Naive B cell (primary cell): ENCODE measurements at regions not wholly inside any gene's neighbourhood (a gene's known extent, or its start where the extent isn't known, plus 50 kb on each side); places are given as distances from the start of the nearest gene placed in this dataset.

Experiments
- ATAC-seq, 2 donors: fragments of 150-1000 bp; cut with Tn5 transposase; 2 replicates each; pipeline ENCODE4 v1.10.0; 2021; ENCODE audit warnings: low read depth in 2 of 2, mild to moderate bottlenecking in 2 of 2, moderate library complexity in 2 of 2
- DNase-seq: peaks from one replicate; pipeline ENCODE4 v3.0.0; 2022
- H3K27ac Mint-ChIP-seq, 6 donors: one replicate each; pipeline ENCODE4 v1.8.0; 2020 to 2022; ENCODE audit warnings: mild to moderate bottlenecking in 6 of 6, mixed read lengths in 6 of 6, moderate library complexity in 5 of 6, inconsistent platforms in 2 of 6
- H3K27me3 Mint-ChIP-seq, 3 donors: one replicate each; pipeline ENCODE4 v1.8.0; 2021 to 2022; ENCODE audit warnings: mixed read lengths in 3 of 3, mild to moderate bottlenecking in 1 of 3
- H3K36me3 Mint-ChIP-seq, 2 donors: one replicate each; pipeline ENCODE4 v1.8.0; 2020 to 2022; ENCODE audit warnings: mixed read lengths in 2 of 2, inconsistent platforms in 1 of 2, mild to moderate bottlenecking in 1 of 2
- H3K4me1 Mint-ChIP-seq, 3 donors: one replicate each; pipeline ENCODE4 v1.8.0; 2020 to 2022; ENCODE audit warnings: mixed read lengths in 3 of 3, inconsistent platforms in 1 of 3, mild to moderate bottlenecking in 1 of 3, moderate library complexity in 1 of 3
- H3K4me3 Mint-ChIP-seq, 8 donors: one replicate each; pipeline ENCODE4 v1.8.0; 2020 to 2022; ENCODE audit warnings: mild to moderate bottlenecking in 8 of 8, mixed read lengths in 8 of 8, moderate library complexity in 8 of 8, inconsistent platforms in 2 of 8
- H3K9me3 Mint-ChIP-seq, 7 donors: one replicate each; pipeline ENCODE4 v1.8.0; 2020 to 2022; ENCODE audit warnings: mixed read lengths in 7 of 7, mild to moderate bottlenecking in 5 of 7, inconsistent platforms in 2 of 7, moderate library complexity in 1 of 7

DNA sequence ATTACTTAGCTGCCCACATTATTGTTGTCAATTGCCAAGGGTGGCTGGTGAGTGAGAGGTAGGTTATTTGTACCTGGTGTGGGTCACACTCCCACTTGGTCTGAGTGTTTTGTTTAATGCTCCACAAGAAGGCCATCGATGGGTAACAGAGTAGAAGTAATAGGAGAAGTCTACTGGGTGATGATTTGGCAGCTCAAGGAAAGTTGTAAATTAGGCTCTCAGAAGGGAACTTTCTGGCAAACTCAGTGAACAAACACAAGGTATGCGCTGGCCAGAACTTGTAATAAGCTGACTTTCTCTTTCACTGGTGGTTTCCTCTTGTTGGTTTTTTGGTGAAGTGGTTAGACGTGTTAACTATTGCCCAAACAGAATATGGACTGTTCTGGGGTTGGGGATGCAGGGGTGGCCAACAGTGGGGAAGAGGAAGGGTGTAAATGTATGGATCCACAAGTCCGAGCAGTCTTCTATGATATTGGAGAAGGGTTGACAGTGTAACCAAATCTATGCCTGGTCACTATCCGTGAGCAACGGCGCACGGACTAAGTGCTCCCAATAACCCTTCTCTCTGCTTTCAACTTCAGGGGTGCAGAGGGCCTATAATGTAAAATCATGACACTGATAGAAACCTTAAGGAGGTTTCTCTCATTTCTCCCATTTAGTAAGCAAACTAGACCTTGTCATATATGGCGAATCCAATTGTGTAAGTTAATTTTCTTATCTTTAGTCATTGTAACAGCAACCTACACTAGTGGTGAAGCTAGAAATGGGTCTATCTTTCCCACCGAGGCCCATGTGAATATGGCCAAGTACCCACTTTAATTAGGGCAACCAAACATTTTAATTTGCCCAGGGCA lies 212.8 kb downstream of the PTEN start:
- Mint-ChIP-seq H3K27me3 (no peaks in the 10 kb centered on the region), H3K4me1 (peaks cover 47 to 58% (median 48%) of the 10 kb centered on the region in 3 donors), H3K4me3 (peak overlapping the region in 1 of 8 donors; percentile 32), H3K36me3 (peaks cover 0 to 9% of the 10 kb centered on the region in 2 donors), H3K9me3 (peaks cover 0 to 2% (median 0%) of the 10 kb centered on the region in 7 donors), H3K27ac (no peak overlapping the region)
- DNase-seq, result no peak
- ATAC-seq, result peak in 1 of 2 donors; percentile 25

DNA sequence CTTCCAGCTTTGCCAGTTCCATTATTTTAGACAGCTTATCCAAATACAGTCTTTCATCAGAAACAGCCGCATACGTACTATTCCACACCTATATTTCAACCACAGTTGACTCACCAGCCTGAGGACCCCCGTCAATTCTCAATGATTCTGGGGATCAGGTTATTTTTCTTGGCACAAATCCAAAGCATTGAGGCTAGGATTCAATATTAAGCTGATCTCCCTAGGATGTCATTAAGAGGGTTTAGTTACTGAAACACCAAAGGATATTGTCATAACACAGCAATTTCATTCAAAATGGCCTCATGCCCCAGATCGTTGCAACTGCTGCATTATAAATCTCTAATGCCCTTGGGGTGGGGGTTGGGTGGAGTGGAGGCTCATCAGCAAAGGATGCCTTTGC lies 214.6 kb downstream of the PTEN start:
- H3K9me3 Mint-ChIP-seq, result peaks cover 0 to 2% (median 0%) of the 10 kb centered on the region in 7 donors
- H3K4me3 Mint-ChIP-seq, result no peak overlapping the region
- H3K27ac Mint-ChIP-seq, result peak overlapping the region in 3 of 6 donors; percentile 16 to 63 (median 17)
- H3K27me3 Mint-ChIP-seq, result no peaks in the 10 kb centered on the region
- DNase-seq, result no peak
- ATAC-seq, result no peak
- H3K36me3 Mint-ChIP-seq, result peaks cover 0 to 9% of the 10 kb centered on the region in 2 donors
- peaks cover 49 to 60% (median 51%) of the 10 kb centered on the region in 3 donors for H3K4me1 Mint-ChIP-seq

DNA sequence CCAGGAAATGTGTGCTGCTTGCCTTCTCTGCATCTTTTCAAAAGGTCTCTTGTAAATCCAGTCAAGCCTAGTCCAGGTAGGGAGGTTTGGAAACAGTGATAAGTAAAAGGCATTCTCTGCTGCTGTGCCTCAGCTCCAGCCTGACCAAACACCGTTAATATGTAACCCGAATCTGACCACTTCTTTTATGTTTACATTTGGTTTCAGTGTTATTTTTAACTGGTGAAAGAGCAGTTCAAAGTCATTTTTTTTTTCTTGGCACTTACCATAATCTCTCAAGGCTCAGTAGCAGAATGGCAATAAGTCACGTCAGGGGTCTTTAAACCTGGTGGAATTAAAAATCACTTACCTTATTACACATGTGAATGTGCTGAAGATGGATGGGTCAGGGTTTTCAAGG lies 216.8 kb downstream of the PTEN start:
- no peak for ATAC-seq
- peaks cover 44 to 59% (median 51%) of the 10 kb centered on the region in 3 donors for H3K4me1 Mint-ChIP-seq
- H3K9me3 Mint-ChIP-seq, result peaks cover 0 to 2% (median 0%) of the 10 kb centered on the region in 7 donors
- no peak overlapping the region for H3K27ac Mint-ChIP-seq
- no peak for DNase-seq
- H3K36me3 Mint-ChIP-seq, result peaks cover 0 to 9% of the 10 kb centered on the region in 2 donors
- no peaks in the 10 kb centered on the region for H3K27me3 Mint-ChIP-seq
- peak overlapping the region in 1 of 8 donors; percentile 40 for H3K4me3 Mint-ChIP-seq

DNA sequence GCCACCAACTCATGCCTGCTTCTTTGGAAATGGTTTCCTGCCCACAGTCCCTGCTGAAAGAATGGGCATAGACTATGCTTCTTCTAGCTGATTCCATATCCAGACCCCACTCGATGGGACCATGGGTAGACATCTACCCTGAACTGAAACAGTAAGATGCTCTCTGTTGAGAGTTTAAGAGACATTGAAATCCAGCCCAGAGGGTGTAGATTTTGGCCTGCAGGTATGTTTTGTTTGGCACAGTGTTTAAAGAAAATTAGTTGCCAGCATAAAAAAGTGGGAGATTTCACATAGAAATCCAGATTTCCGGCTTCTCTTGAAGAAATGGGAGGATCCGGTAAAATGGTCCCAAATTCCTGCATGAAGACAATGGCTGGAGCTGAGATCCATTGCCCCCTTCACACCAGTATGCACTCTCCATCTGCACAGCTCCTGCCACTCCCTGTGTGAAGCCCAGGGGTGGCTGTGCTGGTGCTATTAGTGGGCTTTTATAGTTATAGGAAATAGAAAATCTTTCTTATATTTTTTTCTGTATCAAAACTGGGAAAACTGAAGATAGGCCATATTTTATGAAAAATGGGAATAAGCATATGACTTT lies 218.1 kb downstream of the PTEN start:
- DNase-seq, result no peak
- H3K27me3 Mint-ChIP-seq, result no peaks in the 10 kb centered on the region
- H3K36me3 Mint-ChIP-seq, result peaks cover 0 to 9% of the 10 kb centered on the region in 2 donors
- ATAC-seq, result no peak
- H3K27ac Mint-ChIP-seq, result peak overlapping the region in 1 of 6 donors; percentile 15
- no peak overlapping the region for H3K4me3 Mint-ChIP-seq
- H3K9me3 Mint-ChIP-seq, result peaks cover 0 to 4% (median 0%) of the 10 kb centered on the region in 7 donors
- H3K4me1 Mint-ChIP-seq, result peaks cover 40 to 49% (median 41%) of the 10 kb centered on the region in 3 donors

DNA sequence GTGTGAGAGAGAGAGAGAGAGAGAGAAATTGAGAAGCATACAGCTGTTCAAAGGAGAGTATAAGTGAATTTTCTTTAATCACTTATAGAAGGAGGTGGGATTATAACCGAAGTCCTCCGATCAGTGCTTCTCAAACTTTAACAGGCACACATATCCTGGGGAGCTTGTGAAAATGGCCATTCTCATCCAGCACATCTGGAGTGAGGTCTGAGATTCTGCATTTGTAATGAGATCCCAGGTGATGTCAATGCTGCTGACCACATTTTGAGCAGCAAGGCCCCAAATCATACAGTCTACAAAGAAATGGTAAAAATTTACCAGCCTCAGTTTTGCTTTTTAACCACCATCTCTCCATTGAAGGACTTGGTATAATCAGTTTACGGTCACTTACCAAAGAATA lies 219.0 kb downstream of the PTEN start:
- peaks cover 0 to 7% of the 10 kb centered on the region in 2 donors for H3K36me3 Mint-ChIP-seq
- peaks cover 0 to 4% (median 0%) of the 10 kb centered on the region in 7 donors for H3K9me3 Mint-ChIP-seq
- no peaks in the 10 kb centered on the region for H3K27me3 Mint-ChIP-seq
- peaks cover 36 to 45% (median 39%) of the 10 kb centered on the region in 3 donors for H3K4me1 Mint-ChIP-seq
- ATAC-seq (no peak), DNase-seq (no peak)
- peak overlapping the region in 7 of 8 donors; percentile 26 to 82 (median 29) for H3K4me3 Mint-ChIP-seq
- peak overlapping the region in 3 of 6 donors; percentile 12 to 83 (median 15) for H3K27ac Mint-ChIP-seq

DNA sequence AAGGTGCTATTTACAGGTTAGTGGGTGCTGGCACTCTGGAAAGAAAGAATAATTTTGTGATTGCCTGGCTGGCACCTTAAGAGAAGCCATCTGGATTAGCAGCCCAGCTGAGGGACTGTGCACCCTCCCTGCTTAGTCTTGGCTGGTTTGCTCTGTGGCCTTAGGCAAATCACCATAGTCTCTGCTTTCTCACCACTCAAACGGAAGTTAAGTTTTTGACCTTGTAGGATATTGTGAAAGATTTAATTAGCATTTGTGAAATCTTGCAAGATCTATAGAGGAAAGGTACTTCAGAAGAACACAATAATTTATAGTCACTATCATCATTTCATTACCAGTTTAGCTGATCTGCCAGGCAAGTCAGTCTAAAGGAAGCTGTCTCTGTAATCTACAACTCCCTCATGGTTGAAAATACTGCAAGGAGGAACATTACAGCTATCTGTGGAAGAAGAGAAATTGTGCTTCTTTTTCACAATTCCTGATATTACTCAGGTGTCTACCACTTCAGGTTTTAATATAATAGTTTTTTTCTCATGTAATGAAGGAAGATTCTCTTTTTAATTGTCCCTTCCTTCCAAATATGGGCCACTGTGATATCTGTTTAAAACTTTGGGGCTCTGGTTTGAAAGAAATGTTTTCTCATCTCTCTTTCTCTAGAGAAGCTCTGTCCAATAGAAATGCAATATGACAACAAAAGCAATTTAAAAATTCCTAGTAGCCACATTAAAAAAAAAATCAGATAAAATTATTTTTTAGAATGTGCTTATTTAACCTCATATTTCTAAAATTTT lies 219.6 kb downstream of the PTEN start:
- ATAC-seq (peak; percentile 88 to 97), DNase-seq (no peak)
- peaks cover 0 to under 1% of the 10 kb centered on the region in 2 donors for H3K36me3 Mint-ChIP-seq
- peaks cover 34 to 45% (median 35%) of the 10 kb centered on the region in 3 donors for H3K4me1 Mint-ChIP-seq
- no peaks in the 10 kb centered on the region for H3K27me3 Mint-ChIP-seq
- H3K4me3 Mint-ChIP-seq, result peak overlapping the region in 7 of 8 donors; percentile 17 to 82 (median 57)
- peak overlapping the region in 2 of 6 donors; percentile 56 to 83 for H3K27ac Mint-ChIP-seq
- H3K9me3 Mint-ChIP-seq, result peaks cover 0 to 4% (median 0%) of the 10 kb centered on the region in 7 donors

DNA sequence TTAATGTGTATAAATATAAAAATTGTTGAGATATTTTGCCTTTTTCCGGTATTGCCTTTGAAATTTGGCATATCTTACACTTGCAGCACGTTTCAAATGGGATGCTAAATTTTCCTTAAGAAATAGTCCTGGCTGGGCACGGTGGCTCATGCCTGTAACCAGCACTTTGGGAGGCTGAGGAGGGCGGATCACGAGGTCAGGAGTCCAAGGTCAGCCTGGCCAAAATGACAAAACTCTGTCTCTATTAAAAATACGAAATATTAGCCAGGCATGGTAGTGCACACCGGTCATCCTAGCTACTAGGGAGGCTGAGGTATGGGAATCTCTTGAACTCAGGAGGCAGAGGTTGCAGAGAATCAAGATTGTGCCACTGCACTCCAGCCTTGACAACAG lies 220.2 kb downstream of the PTEN start:
- Mint-ChIP-seq H3K27me3 (no peaks in the 10 kb centered on the region), H3K4me1 (peaks cover 34 to 45% (median 35%) of the 10 kb centered on the region in 3 donors), H3K36me3 (no peaks in the 10 kb centered on the region), H3K4me3 (no peak overlapping the region), H3K27ac (no peak overlapping the region), H3K9me3 (peaks cover 0 to 4% (median 0%) of the 10 kb centered on the region in 7 donors)
- ATAC-seq (no peak), DNase-seq (no peak)

DNA sequence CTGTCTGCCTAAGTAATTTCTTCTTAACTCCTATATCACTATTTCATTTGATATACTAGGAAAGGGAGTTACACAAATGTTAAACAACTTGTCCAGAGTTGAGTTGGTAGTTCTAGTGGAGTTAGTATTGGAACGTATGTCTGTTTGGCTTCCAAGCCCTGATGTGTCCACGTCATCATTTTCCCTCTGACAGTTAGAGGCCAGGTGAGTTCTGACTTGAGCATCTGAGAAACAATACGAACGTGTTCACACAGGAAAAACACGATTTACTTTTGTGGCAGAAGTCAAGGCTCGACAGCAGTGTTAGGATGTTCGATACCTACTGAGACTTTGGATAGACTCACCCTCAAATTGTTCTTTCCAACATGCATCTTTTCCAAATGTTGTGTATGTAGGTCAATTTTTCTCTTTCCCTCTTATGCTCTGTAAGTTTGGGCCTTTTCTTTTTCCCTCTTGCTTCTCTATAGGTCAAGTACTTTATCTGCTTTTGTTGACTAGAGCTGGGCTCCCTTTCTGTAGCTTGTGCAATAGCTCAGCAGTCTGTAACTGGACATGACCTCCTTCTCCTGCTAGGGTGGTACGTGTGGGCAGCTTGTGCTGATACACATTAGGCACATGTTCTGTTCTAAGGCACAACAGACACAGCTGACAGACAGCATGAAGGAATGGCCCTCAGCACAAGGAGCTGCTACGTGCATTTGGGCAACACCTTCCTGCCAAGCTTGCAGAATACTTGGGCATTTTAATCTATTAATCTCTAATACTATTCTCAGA lies 222.9 kb downstream of the PTEN start:
- Mint-ChIP-seq H3K36me3 (no peaks in the 10 kb centered on the region), H3K4me3 (peak overlapping the region in 1 of 8 donors; percentile 69), H3K4me1 (peaks cover 35 to 48% (median 37%) of the 10 kb centered on the region in 3 donors), H3K27me3 (no peaks in the 10 kb centered on the region), H3K9me3 (peaks cover 0 to 11% (median 0%) of the 10 kb centered on the region in 7 donors), H3K27ac (no peak overlapping the region)
- DNase-seq (no peak), ATAC-seq (no peak)

DNA sequence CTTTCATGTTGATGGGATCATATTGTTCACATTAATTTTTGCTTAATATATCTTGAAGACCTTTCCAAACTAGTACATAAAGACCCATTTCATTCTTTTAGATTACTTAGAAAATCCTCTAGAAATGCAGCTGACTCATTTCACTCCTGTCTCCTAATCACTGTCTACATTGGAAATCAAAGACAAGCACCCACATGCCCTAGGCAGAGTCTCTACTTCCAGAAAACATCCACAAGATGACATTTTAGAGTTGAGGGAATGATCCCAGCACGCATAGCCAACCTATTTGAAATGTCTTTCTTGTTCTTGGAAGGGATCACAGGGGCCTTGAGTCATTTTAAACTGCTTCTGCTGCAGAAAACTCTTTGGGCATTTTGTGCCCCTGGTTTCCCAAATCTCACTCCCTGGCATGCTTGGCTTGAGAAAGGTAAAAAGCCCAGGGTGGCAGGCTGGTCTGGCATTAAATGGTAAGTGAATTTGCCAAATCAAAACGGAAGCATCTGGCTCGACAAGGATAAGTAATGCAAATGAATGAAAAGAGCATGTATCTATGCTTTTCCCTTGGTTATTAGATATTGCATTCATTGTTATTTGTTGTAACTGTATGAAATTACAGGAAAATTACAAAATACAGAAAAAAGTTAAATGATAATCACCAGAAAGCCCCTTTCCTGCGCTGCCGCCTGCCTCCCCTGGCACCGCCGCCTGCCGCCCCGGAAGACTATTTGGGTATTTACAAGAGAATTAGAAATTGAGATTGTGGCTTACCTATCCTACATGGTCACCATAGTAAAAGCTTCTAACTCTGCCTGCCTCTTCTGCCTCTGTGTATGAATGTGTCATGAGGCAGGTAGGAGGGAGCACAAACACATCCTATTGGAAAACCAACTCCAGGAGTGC lies 225.3 kb downstream of the PTEN start:
- ATAC-seq, result no peak
- H3K4me3 Mint-ChIP-seq, result peak overlapping the region in 1 of 8 donors; percentile 51
- H3K36me3 Mint-ChIP-seq, result no peaks in the 10 kb centered on the region
- H3K4me1 Mint-ChIP-seq, result peaks cover 39 to 50% (median 39%) of the 10 kb centered on the region in 3 donors
- no peaks in the 10 kb centered on the region for H3K27me3 Mint-ChIP-seq
- no peak overlapping the region for H3K27ac Mint-ChIP-seq
- H3K9me3 Mint-ChIP-seq, result peaks cover 0 to 11% (median 0%) of the 10 kb centered on the region in 7 donors
- DNase-seq, result no peak

DNA sequence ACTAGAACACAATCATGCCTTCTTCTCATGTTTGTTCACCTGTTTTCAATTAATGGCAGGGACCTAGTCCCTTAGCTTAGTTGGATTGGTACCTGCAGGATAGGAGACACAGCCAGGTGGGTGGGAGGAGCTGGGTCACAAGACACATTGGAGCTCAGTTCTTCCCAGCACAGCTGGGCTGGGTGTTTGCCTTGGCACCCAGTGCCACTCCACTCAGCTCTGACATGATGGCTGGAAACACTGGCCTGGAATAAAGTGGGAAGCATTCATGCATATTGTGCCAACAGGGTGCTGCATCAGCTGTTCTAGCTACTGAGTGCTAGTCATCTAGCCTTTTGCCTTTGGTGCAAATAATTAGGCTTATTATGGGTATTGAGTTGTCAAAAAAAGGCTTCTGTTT lies 226.1 kb downstream of the PTEN start:
- no peaks in the 10 kb centered on the region for H3K27me3 Mint-ChIP-seq
- H3K27ac Mint-ChIP-seq, result no peak overlapping the region
- H3K36me3 Mint-ChIP-seq, result no peaks in the 10 kb centered on the region
- peaks cover 0 to 11% (median 0%) of the 10 kb centered on the region in 7 donors for H3K9me3 Mint-ChIP-seq
- peaks cover 38 to 44% (median 39%) of the 10 kb centered on the region in 3 donors for H3K4me1 Mint-ChIP-seq
- ATAC-seq, result no peak
- no peak for DNase-seq
- H3K4me3 Mint-ChIP-seq, result peak overlapping the region in 1 of 8 donors; percentile 34

DNA sequence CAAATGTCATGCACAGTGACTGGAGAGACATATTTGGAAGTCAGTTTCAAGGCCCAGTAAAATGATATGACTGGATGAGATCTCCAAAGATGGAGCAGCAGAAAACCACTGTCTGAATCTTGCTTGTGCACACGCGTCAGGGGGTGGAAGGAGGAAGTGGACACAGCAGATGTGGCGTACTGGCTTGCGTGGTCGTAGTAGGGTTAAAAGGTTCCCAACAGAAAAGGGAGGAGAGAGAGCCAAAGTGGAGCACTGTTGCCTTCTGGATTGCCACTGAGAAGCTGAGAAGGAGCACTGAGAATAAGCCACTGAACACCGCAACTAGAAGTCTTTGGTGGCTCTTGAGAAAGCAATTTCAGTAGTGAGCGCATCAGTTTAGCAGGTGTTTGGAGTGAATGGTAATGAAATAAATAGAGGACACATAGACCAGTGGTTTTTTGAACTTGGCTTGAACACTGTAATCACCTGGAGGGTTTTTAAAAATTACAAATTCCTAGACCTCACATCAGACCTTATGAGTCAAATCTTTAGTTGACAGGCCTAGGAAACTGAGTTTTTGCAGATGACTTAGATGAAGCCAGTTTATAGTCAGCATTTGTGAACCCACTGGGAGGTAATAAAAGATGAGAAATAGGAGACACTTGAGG lies 227.3 kb downstream of the PTEN start:
- no peak for DNase-seq
- peak overlapping the region; percentile 42 to 90 (median 81) for H3K27ac Mint-ChIP-seq
- H3K36me3 Mint-ChIP-seq, result no peaks in the 10 kb centered on the region
- peaks cover 0 to 7% (median 0%) of the 10 kb centered on the region in 7 donors for H3K9me3 Mint-ChIP-seq
- peaks cover 36 to 42% (median 39%) of the 10 kb centered on the region in 3 donors for H3K4me1 Mint-ChIP-seq
- no peak for ATAC-seq
- H3K27me3 Mint-ChIP-seq, result no peaks in the 10 kb centered on the region
- H3K4me3 Mint-ChIP-seq, result peak overlapping the region in 5 of 8 donors; percentile 3 to 62 (median 21)
